GM23338 (cell line): ENCODE measurements at regions not wholly inside any gene's neighbourhood (a gene's known extent, or its start where the extent isn't known, plus 50 kb on each side); places are given as distances from the start of the nearest gene placed in this dataset.

Experiments
- ATAC-seq: fragments of 200-7000 bp; cut with Tn5 transposase; 3 replicates; pipeline ENCODE4 v1.9.1; 2020
- DNase-seq: peaks from one replicate; pipeline ENCODE4 v3.0.0-alpha.2; 2015; ENCODE audit warnings: low spot score
- H2AFZ ChIP-seq: fragments of 200-600 bp; sonication (generic); 2 replicates; pipeline ENCODE4 v1.8.0; 2016; ENCODE audit warnings: antibody characterized with exemption, mild to moderate bottlenecking, moderate library complexity
- H3F3A ChIP-seq: fragments of 200-600 bp; sonication (generic); replicated peaks from 2 replicates; pipeline ENCODE4 v1.8.0; 2017; ENCODE audit warnings: antibody characterized with exemption, mixed run types, low read depth
- H3K27ac ChIP-seq: fragments of 200-600 bp; sonication (generic); 2 replicates; pipeline ENCODE4 v1.6.1; 2016; ENCODE audit warnings: low read depth
- H3K27me3 ChIP-seq: fragments of 200-600 bp; sonication (generic); 2 replicates; pipeline ENCODE4 v1.8.0; 2016; ENCODE audit warnings: mild to moderate bottlenecking, mixed run types, moderate library complexity; ENCODE audit not compliant: insufficient read depth
- H3K36me3 ChIP-seq: fragments of 200-600 bp; sonication (generic); 2 replicates; pipeline ENCODE4 v1.8.0; 2016; ENCODE audit warnings: mild to moderate bottlenecking; ENCODE audit not compliant: insufficient read depth
- H3K4me1 ChIP-seq: fragments of 200-600 bp; sonication (generic); 2 replicates; pipeline ENCODE4 v1.8.0; 2016; ENCODE audit warnings: mild to moderate bottlenecking, moderate library complexity; ENCODE audit not compliant: insufficient read depth
- H3K4me2 ChIP-seq: fragments of 200-600 bp; sonication (generic); 2 replicates; pipeline ENCODE4 v1.7.1; 2017; ENCODE audit warnings: mixed run types
- H3K4me3 ChIP-seq: fragments of 200-600 bp; sonication (generic); 2 replicates; pipeline ENCODE4 v1.6.1; 2016; ENCODE audit warnings: mixed run types
- H3K79me2 ChIP-seq: fragments of 200-600 bp; sonication (generic); replicated peaks from 2 replicates; pipeline ENCODE4 v1.8.0; 2017; ENCODE audit warnings: mild to moderate bottlenecking; ENCODE audit not compliant: insufficient read depth
- H3K9me2 ChIP-seq: fragments of 200-600 bp; sonication (generic); 2 replicates; pipeline ENCODE4 v1.8.0; 2017; ENCODE audit not compliant: insufficient read depth
- H4K20me1 ChIP-seq: fragments of 200-600 bp; sonication (generic); replicated peaks from 2 replicates; pipeline ENCODE4 v1.8.0; 2017; ENCODE audit warnings: mild to moderate bottlenecking; ENCODE audit not compliant: insufficient read depth
- H3K27ac Mint-ChIP-seq: 2 replicates; pipeline ENCODE4 v1.8.0; 2020; ENCODE audit warnings: inconsistent platforms, mild to moderate bottlenecking, moderate library complexity, mixed read lengths
- H3K27me3 Mint-ChIP-seq: 3 replicates; pipeline ENCODE4 v1.8.0; 2022; ENCODE audit warnings: low read depth, mild to moderate bottlenecking, moderate library complexity, mixed read lengths, inconsistent platforms; ENCODE audit not compliant: insufficient read depth, poor library complexity
- H3K36me3 Mint-ChIP-seq: 3 replicates; pipeline ENCODE4 v1.8.0; 2021; ENCODE audit warnings: low read depth, mild to moderate bottlenecking, inconsistent platforms, moderate library complexity, mixed read lengths
- H3K4me1 Mint-ChIP-seq: 3 replicates; pipeline ENCODE4 v1.8.0; 2020; ENCODE audit warnings: mild to moderate bottlenecking, inconsistent platforms, mixed read lengths
- H3K4me3 Mint-ChIP-seq: 3 replicates; pipeline ENCODE4 v1.8.0; 2021; ENCODE audit warnings: moderate library complexity, mild to moderate bottlenecking, inconsistent platforms, mixed read lengths
- H3K9me3 Mint-ChIP-seq: 3 replicates; pipeline ENCODE4 v1.8.0; 2020; ENCODE audit warnings: moderate library complexity, mild to moderate bottlenecking, inconsistent platforms, mixed read lengths
- CREB1 ChIP-seq: fragments of 250-450 bp; sonication (Bioruptor Pico); IDR thresholded peaks from 2 replicates; pipeline ENCODE4 v1.5.0; 2020; ENCODE audit warnings: low read depth, mild to moderate bottlenecking, moderate library complexity
- CTCF ChIP-seq, 2 experiments: fragments of 200-600 bp in 1 of 2; sonication (generic) in 1 of 2; conservative IDR thresholded peaks; 2 replicates each; pipeline versions ENCODE4 v1.5.1 to v1.6.1; 2016 to 2017; ENCODE audit warnings: antibody characterized with exemption in 2 of 2, low read depth in 2 of 2, mild to moderate bottlenecking in 2 of 2, moderate library complexity in 1 of 2
- ETS1 ChIP-seq: IDR thresholded peaks from 2 replicates; pipeline ENCODE4 v1.6.1; 2016; ENCODE audit warnings: antibody characterized with exemption
- EZH2 ChIP-seq: fragments of 200-600 bp; sonication (generic); IDR thresholded peaks from one replicate; pipeline ENCODE4 v1.8.0; 2017; ENCODE audit warnings: antibody characterized with exemption, mild to moderate bottlenecking, low read depth; ENCODE audit not compliant: unreplicated experiment
- EZH2phosphoT487 ChIP-seq: fragments of 200-600 bp; sonication (generic); IDR thresholded peaks from one replicate; pipeline ENCODE4 v1.8.1; 2018; ENCODE audit warnings: antibody characterized with exemption; ENCODE audit not compliant: unreplicated experiment
- JUNB ChIP-seq: IDR thresholded peaks from one replicate; pipeline ENCODE4 v1.6.1; 2016; ENCODE audit warnings: antibody characterized with exemption; ENCODE audit not compliant: unreplicated experiment
- NANOG ChIP-seq: IDR thresholded peaks from 2 replicates; pipeline ENCODE4 v1.6.1; 2016; ENCODE audit warnings: antibody characterized with exemption, borderline replicate concordance
- POLR2AphosphoS5 ChIP-seq: IDR thresholded peaks from 2 replicates; pipeline ENCODE4 v1.6.1; 2016; ENCODE audit warnings: antibody characterized with exemption, low read depth
- STAT1 ChIP-seq: IDR thresholded peaks from one replicate; pipeline ENCODE4 v1.6.1; 2016; ENCODE audit warnings: antibody characterized with exemption; ENCODE audit not compliant: unreplicated experiment
- ZNF114 ChIP-seq: fragments of 250-450 bp; sonication (Bioruptor Pico); IDR thresholded peaks from 2 replicates; pipeline ENCODE4 v1.5.0; 2020; ENCODE audit warnings: mild to moderate bottlenecking, moderate library complexity
- ZNF331 ChIP-seq: fragments of 250-450 bp; sonication (Bioruptor Pico); IDR thresholded peaks from 2 replicates; pipeline ENCODE4 v1.5.0; 2020; ENCODE audit warnings: low read depth, mild to moderate bottlenecking, moderate library complexity
- TF ChIP-seq, protein P1 (sequence below): fragments of 250-450 bp; sonication (Bioruptor Pico); IDR thresholded peaks from 2 replicates; pipeline ENCODE4 v1.5.0; 2020; ENCODE audit warnings: mild to moderate bottlenecking, moderate library complexity
- TF ChIP-seq, protein P2 (sequence below): IDR thresholded peaks from one replicate; pipeline ENCODE4 v1.6.1; 2018; ENCODE audit warnings: antibody characterized with exemption; ENCODE audit not compliant: unreplicated experiment

GRCh38 chr5:158510479-158510878 is 589.2 kb downstream of the EBF1 start:
- Mint-ChIP-seq H3K4me3 (no peak overlapping the region), H3K9me3 (peaks cover 19% of the 10 kb centered on the region), H3K36me3 (0 out of 3 replicates have a peak, but pooled peaks cover 2% of the 10 kb centered on the region), H3K27ac (no peak overlapping the region), H3K4me1 (no peaks in the 10 kb centered on the region; the same call in 2 of the 3 replicates), H3K27me3 (peaks cover 2% of the 10 kb centered on the region)
- no peak overlapping the region for H3K27ac ChIP-seq
- ATAC-seq, result no peak
- H2AFZ ChIP-seq, result no peak overlapping the region
- H3K79me2 ChIP-seq, result no peaks in the 10 kb centered on the region
- no peaks in the 10 kb centered on the region for H3F3A ChIP-seq
- no peaks in the 10 kb centered on the region for H4K20me1 ChIP-seq
- H3K4me3 ChIP-seq, result no peak overlapping the region
- no peak overlapping the region for H3K4me2 ChIP-seq
- H3K27me3 ChIP-seq, result no peaks in the 10 kb centered on the region
- TF ChIP-seq POLR2AphosphoS5 (no peak), ZNF114 (CRISPR knock-in tag) (no peak), EZH2 (no peak), ETS1 (no peak), STAT1 (no peak), CREB1 (CRISPR knock-in tag) (no peak), ZNF331 (CRISPR knock-in tag) (no peak), JUNB (no peak), CTCF (conservative IDR thresholded peaks at IDR 0.05; ENCODE audit: low read depth in 2 of 2) (no peak), EZH2phosphoT487 (no peak), NANOG (no peak)
- TF ChIP-seq, protein P1, sequence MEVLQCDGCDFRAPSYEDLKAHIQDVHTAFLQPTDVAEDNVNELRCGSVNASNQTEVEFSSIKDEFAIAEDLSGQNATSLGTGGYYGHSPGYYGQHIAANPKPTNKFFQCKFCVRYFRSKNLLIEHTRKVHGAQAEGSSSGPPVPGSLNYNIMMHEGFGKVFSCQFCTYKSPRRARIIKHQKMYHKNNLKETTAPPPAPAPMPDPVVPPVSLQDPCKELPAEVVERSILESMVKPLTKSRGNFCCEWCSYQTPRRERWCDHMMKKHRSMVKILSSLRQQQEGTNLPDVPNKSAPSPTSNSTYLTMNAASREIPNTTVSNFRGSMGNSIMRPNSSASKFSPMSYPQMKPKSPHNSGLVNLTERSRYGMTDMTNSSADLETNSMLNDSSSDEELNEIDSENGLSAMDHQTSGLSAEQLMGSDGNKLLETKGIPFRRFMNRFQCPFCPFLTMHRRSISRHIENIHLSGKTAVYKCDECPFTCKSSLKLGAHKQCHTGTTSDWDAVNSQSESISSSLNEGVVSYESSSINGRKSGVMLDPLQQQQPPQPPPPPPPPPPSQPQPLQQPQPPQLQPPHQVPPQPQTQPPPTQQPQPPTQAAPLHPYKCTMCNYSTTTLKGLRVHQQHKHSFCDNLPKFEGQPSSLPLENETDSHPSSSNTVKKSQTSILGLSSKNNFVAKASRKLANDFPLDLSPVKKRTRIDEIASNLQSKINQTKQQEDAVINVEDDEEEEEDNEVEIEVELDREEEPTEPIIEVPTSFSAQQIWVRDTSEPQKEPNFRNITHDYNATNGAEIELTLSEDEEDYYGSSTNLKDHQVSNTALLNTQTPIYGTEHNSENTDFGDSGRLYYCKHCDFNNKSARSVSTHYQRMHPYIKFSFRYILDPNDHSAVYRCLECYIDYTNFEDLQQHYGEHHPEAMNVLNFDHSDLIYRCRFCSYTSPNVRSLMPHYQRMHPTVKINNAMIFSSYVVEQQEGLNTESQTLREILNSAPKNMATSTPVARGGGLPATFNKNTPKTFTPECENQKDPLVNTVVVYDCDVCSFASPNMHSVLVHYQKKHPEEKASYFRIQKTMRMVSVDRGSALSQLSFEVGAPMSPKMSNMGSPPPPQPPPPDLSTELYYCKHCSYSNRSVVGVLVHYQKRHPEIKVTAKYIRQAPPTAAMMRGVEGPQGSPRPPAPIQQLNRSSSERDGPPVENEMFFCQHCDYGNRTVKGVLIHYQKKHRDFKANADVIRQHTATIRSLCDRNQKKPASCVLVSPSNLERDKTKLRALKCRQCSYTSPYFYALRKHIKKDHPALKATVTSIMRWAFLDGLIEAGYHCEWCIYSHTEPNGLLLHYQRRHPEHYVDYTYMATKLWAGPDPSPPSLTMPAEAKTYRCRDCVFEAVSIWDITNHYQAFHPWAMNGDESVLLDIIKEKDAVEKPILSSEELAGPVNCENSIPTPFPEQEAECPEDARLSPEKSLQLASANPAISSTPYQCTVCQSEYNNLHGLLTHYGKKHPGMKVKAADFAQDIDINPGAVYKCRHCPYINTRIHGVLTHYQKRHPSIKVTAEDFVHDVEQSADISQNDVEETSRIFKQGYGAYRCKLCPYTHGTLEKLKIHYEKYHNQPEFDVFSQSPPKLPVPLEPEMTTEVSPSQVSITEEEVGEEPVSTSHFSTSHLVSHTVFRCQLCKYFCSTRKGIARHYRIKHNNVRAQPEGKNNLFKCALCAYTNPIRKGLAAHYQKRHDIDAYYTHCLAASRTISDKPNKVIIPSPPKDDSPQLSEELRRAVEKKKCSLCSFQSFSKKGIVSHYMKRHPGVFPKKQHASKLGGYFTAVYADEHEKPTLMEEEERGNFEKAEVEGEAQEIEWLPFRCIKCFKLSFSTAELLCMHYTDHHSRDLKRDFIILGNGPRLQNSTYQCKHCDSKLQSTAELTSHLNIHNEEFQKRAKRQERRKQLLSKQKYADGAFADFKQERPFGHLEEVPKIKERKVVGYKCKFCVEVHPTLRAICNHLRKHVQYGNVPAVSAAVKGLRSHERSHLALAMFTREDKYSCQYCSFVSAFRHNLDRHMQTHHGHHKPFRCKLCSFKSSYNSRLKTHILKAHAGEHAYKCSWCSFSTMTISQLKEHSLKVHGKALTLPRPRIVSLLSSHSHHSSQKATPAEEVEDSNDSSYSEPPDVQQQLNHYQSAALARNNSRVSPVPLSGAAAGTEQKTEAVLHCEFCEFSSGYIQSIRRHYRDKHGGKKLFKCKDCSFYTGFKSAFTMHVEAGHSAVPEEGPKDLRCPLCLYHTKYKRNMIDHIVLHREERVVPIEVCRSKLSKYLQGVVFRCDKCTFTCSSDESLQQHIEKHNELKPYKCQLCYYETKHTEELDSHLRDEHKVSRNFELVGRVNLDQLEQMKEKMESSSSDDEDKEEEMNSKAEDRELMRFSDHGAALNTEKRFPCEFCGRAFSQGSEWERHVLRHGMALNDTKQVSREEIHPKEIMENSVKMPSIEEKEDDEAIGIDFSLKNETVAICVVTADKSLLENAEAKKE (CRISPR knock-in tag), result no peak
- TF ChIP-seq, protein P2, sequence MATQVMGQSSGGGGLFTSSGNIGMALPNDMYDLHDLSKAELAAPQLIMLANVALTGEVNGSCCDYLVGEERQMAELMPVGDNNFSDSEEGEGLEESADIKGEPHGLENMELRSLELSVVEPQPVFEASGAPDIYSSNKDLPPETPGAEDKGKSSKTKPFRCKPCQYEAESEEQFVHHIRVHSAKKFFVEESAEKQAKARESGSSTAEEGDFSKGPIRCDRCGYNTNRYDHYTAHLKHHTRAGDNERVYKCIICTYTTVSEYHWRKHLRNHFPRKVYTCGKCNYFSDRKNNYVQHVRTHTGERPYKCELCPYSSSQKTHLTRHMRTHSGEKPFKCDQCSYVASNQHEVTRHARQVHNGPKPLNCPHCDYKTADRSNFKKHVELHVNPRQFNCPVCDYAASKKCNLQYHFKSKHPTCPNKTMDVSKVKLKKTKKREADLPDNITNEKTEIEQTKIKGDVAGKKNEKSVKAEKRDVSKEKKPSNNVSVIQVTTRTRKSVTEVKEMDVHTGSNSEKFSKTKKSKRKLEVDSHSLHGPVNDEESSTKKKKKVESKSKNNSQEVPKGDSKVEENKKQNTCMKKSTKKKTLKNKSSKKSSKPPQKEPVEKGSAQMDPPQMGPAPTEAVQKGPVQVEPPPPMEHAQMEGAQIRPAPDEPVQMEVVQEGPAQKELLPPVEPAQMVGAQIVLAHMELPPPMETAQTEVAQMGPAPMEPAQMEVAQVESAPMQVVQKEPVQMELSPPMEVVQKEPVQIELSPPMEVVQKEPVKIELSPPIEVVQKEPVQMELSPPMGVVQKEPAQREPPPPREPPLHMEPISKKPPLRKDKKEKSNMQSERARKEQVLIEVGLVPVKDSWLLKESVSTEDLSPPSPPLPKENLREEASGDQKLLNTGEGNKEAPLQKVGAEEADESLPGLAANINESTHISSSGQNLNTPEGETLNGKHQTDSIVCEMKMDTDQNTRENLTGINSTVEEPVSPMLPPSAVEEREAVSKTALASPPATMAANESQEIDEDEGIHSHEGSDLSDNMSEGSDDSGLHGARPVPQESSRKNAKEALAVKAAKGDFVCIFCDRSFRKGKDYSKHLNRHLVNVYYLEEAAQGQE, result no peak
- DNase-seq, result no peak
- H3K36me3 ChIP-seq, result no peaks in the 10 kb centered on the region
- no peaks in the 10 kb centered on the region for H3K9me2 ChIP-seq
- H3K4me1 ChIP-seq, result no peaks in the 10 kb centered on the region
